EL (cell line): ENCODE measurements at regions not wholly inside any gene's neighbourhood (a gene's known extent, or its start where the extent isn't known, plus 50 kb on each side); places are given as distances from the start of the nearest gene placed in this dataset.
"Not testable (repeated sequence)": the region's sequence is repeated elsewhere in the genome, so short reads cannot be mapped to it uniquely, and the experiment has no call there.

Experiments used
- DNase-seq: peaks from one replicate; pipeline ENCODE4 v3.0.0-alpha.2; 2016

DNA sequence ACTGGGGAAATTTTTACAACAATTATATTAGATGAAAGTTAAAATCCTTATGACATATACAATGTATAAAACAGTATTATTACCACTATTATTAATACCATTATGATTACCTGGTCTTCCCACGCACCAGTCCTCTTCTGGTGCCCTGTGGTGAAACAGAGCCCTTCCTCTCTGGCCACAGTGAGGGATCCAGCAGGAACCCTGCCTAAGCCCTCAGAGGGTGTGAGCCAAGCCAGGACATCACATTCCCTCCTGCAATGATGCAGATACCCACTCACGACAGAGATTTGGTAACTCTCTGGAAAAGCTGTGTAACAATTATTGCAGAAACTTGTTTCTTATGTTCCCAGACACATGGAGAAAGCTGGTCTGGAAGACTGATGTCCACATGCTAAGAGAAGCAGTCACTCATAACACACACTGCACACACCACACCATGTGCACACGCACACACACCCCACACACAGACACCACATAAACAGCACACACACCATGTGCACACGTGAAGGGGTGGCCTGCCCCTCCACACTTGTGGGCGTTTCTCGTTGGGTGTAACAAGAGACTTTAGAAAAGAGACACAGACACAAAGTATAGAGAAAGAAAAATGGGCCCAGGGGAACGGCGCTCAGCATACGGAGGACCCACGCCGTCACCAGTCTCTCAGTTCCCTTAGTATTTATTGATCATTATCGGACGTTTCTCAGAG lies 1373.8 kb upstream of the DEFB115 start:
- DNase-seq: not testable (repeated sequence)

DNA sequence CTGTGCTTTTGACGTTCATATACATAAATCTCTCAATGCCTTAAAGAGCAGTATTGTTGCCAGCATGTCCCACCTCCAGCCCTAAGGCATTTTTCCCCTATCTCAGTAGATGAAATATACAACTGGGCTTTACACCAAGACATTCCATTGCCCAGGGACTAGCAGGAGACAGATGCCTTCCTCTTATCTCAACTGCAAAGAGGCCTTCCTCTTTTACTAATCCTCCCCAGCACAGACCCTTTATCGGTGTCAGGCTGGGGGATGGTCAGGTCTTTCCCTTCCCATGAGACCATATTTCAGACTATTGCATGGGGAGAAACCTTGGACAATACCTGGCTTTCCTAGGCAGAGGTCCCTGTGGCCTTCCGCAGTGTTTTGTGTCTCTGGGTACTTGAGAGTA lies 1373.1 kb upstream of the DEFB115 start:
- not testable (repeated sequence) for DNase-seq

GRCh38 chr20:29885282-29886185 lies 1371.9 kb upstream of the DEFB115 start:
- DNase-seq: not testable (repeated sequence)

- DNase-seq: not testable (repeated sequence)
These were observed 1365.9 kb upstream of the DEFB115 start for GRCh38 chr20:29891555-29891954.
